K562 (cell line): ENCODE measurements at regions not wholly inside any gene's neighbourhood (a gene's known extent, or its start where the extent isn't known, plus 50 kb on each side); places are given as distances from the start of the nearest gene placed in this dataset.

Experiments used
- ATAC-seq: fragments of 200-7000 bp; cut with Tn5 transposase; 3 replicates; pipeline ENCODE4 v1.9.1; 2020; ENCODE audit warnings: moderate library complexity
- BruUV-seq: library from RNA; stranded (reverse); fragments of 400-500 nt; replicated peaks from 2 replicates; lab custom pipeline; 2021; lab: Mats Ljungman, UMichigan
- CTCF ChIA-PET: fragments of 300-600 bp; formaldehyde crosslinking; extraction: SDS; loops from one replicate; lab custom pipeline; 2021; ENCODE audit warnings: low intra/inter-chr PET ratio; lab: Yijun Ruan, JAX
- POLR2A ChIA-PET: fragments of 300-600, 350-650 bp; sonication (Branson Sonifier 250); formaldehyde crosslinking; extraction: SDS; loops from one replicate; lab custom pipeline; 2021; ENCODE audit warnings: antibody characterized with exemption, inconsistent platforms; lab: Yijun Ruan, JAX
- DNase-seq, 4 experiments: peaks; one replicate each; pipeline versions ENCODE4 v3.0.0 to v3.0.0-alpha.2; 2011 to 2018; ENCODE audit warnings: low spot score in 3 of 4, mixed read lengths in 3 of 4; ENCODE audit errors: extremely low read depth in 1 of 4
- FAIRE-seq: peaks from 2 replicates; lab custom pipeline; 2011; peaks lifted over from hg19 to GRCh38; lab: Jason Lieb, UNC
- H2AFZ ChIP-seq: 2 replicates; pipeline ENCODE4 v1.6.0; 2011; ENCODE audit warnings: low read depth, low read length, control low read depth, inconsistent platforms
- H3K27ac ChIP-seq: fragments of 200-600 bp; 3 replicates; pipeline ENCODE4 v1.8.0; 2011; ENCODE audit warnings: low read depth, mild to moderate bottlenecking, control low read depth, inconsistent platforms, low read length, moderate library complexity, mixed read lengths; ENCODE audit errors: extremely low read depth
- H3K27me3 ChIP-seq, 2 experiments: fragments of 300-600 bp in 1 of 2; 2 replicates in 1 of 2; 3 replicates in 1 of 2; pipeline versions ENCODE4 v1.6.0 to v1.8.0; 2011; ENCODE audit warnings: inconsistent platforms in 2 of 2, low read length in 2 of 2, mild to moderate bottlenecking in 1 of 2, mixed read lengths in 1 of 2, moderate library complexity in 1 of 2; ENCODE audit not compliant: control insufficient read depth in 2 of 2, insufficient read depth in 2 of 2
- H3K36me3 ChIP-seq: fragments of 300-600 bp; 3 replicates; pipeline ENCODE4 v1.8.0; 2011; ENCODE audit warnings: mild to moderate bottlenecking, low read length, inconsistent platforms; ENCODE audit not compliant: control insufficient read depth, insufficient read depth
- H3K4me1 ChIP-seq, 2 experiments: fragments of 200-600 bp in 1 of 2; replicated peaks in 1 of 2; 2 replicates in 1 of 2; 3 replicates in 1 of 2; pipeline versions ENCODE4 v1.5.1 to v1.8.0; 2011; ENCODE audit warnings: inconsistent platforms in 2 of 2, low read length in 2 of 2, mild to moderate bottlenecking in 1 of 2, mixed read lengths in 1 of 2, moderate library complexity in 1 of 2; ENCODE audit not compliant: control insufficient read depth in 2 of 2, insufficient read depth in 2 of 2
- H3K4me2 ChIP-seq: 2 replicates; pipeline ENCODE4 v1.6.1; 2011; ENCODE audit warnings: low read length, control low read depth, inconsistent platforms, mixed read lengths; ENCODE audit not compliant: insufficient read depth
- H3K4me3 ChIP-seq: fragments of 200-600 bp; sonication (generic), shearing (Covaris generic); 2 replicates; pipeline ENCODE4 v1.5.1; 2016; ENCODE audit warnings: control low read depth, inconsistent platforms
- H3K79me2 ChIP-seq: fragments of 200-600 bp; 3 replicates; pipeline ENCODE4 v1.8.0; 2011; ENCODE audit warnings: low read length, inconsistent platforms; ENCODE audit not compliant: control insufficient read depth, insufficient read depth
- H3K9ac ChIP-seq, 2 experiments: 2 replicates each; pipeline versions ENCODE4 v1.6.0 to v1.6.1; 2011; ENCODE audit warnings: low read depth in 2 of 2, low read length in 2 of 2, control low read depth in 1 of 2, inconsistent platforms in 1 of 2, mild to moderate bottlenecking in 1 of 2, mixed read lengths in 1 of 2; ENCODE audit not compliant: insufficient read depth in 1 of 2
- H3K9me1 ChIP-seq: one replicate; pipeline ENCODE4 v1.6.0; 2011; ENCODE audit warnings: inconsistent platforms, mild to moderate bottlenecking, low read length, moderate library complexity; ENCODE audit not compliant: control insufficient read depth, insufficient read depth
- H3K9me3 ChIP-seq: replicated peaks from 2 replicates; pipeline ENCODE4 v1.5.1; 2011; ENCODE audit warnings: low read depth, low read length, inconsistent platforms; ENCODE audit not compliant: control insufficient read depth, insufficient read depth
- H4K20me1 ChIP-seq: replicated peaks from 2 replicates; pipeline ENCODE4 v1.6.1; 2011; ENCODE audit warnings: low read length, inconsistent platforms, mixed read lengths; ENCODE audit not compliant: control insufficient read depth, insufficient read depth
- ATF4 ChIP-seq: fragments of 450-650 bp; formaldehyde crosslinking; IDR thresholded peaks from 2 replicates; pipeline ENCODE4 v1.4.0; 2022; ENCODE audit warnings: mild to moderate bottlenecking, moderate library complexity
- BDP1 ChIP-seq: IDR thresholded peaks from 3 replicates; pipeline ENCODE4 v1.6.1; 2011; ENCODE audit not compliant: insufficient read length, insufficient read depth
- CREBBP ChIP-seq: IDR thresholded peaks from one replicate; pipeline ENCODE4 v1.6.1; 2012; ENCODE audit warnings: low read depth, mild to moderate bottlenecking, control low read depth, inconsistent platforms, low read length
- EP300 ChIP-seq: IDR thresholded peaks from 2 replicates; pipeline ENCODE4 v1.6.1; 2012; ENCODE audit warnings: low read length, improper control_type of control experiment
- ETS2 ChIP-seq: IDR thresholded peaks from 2 replicates; pipeline ENCODE4 v1.6.1; 2016; ENCODE audit warnings: borderline replicate concordance, missing genetic modification characterization, mild to moderate bottlenecking, moderate library complexity, missing compliant biosample characterization; ENCODE audit not compliant: poor library complexity, severe bottlenecking
- FOXJ2 ChIP-seq: fragments of 200-800 bp; sonication (Bioruptor generic); IDR thresholded peaks from 2 replicates; pipeline ENCODE4 v1.6.1; 2016; ENCODE audit warnings: missing genetic modification characterization, missing compliant biosample characterization
- ID3 ChIP-seq, 2 experiments: fragments of 250-450 bp in 1 of 2; fragments of 450-650 bp in 1 of 2; sonication (Bioruptor Pico) in 1 of 2; IDR thresholded peaks; 2 replicates each; pipeline versions ENCODE4 v1.6.1 to v1.8.0; 2016 to 2021; ENCODE audit warnings: mild to moderate bottlenecking in 2 of 2, moderate library complexity in 2 of 2, missing compliant biosample characterization in 1 of 2, missing genetic modification characterization in 1 of 2
- ILF3 ChIP-seq: fragments of 450-650 bp; IDR thresholded peaks from 2 replicates; pipeline ENCODE4 v1.6.1; 2018; ENCODE audit warnings: antibody characterized with exemption, mild to moderate bottlenecking, moderate library complexity, borderline replicate concordance
- NCOA1 ChIP-seq: fragments of 450-650 bp; IDR thresholded peaks from 2 replicates; pipeline ENCODE4 v1.6.1; 2016; ENCODE audit warnings: low read depth
- TAL1 ChIP-seq: fragments of 450-650 bp; IDR thresholded peaks from 2 replicates; pipeline ENCODE4 v1.6.1; 2016; ENCODE audit warnings: mild to moderate bottlenecking
- TRIM28 ChIP-seq: fragments of 450-650 bp; IDR thresholded peaks from 2 replicates; pipeline ENCODE4 v1.6.1; 2017
- ZNF224 ChIP-seq: sonication (generic); formaldehyde crosslinking; IDR thresholded peaks from 2 replicates; pipeline ENCODE4 v1.8.0; 2022; ENCODE audit warnings: mild to moderate bottlenecking, missing genetic modification reagents
- WGBS: fragments of 100-300 bp; shearing (Covaris generic); methylation state at CpG from one replicate; pipeline ENCODE4 v1.1.6; 2016; ENCODE audit warnings: low coverage, mixed read lengths; ENCODE audit not compliant: insufficient coverage; ENCODE audit errors: missing lambda C conversion rate; 5-methylcytosine and 5-hydroxymethylcytosine counted together
- in situ Hi-C: fragments of 300-500 bp; cut with MboI; formaldehyde crosslinking; loops from 4 replicates; pipeline ENCODE4 v1.15.0; 2018; ENCODE audit warnings: inconsistent platforms, mixed read lengths
- intact Hi-C: fragments of 100-400 bp; cut with micrococcal nuclease; formaldehyde crosslinking; loops from 2 replicates; pipeline ENCODE4 v1.14.2; 2022
- TF ChIP-seq, protein P1 (sequence below): sonication (generic); formaldehyde crosslinking; IDR thresholded peaks from 2 replicates; pipeline ENCODE4 v1.8.0; 2022; ENCODE audit warnings: mild to moderate bottlenecking, low read depth, missing genetic modification reagents
- TF ChIP-seq, protein P2 (sequence below): sonication (generic); formaldehyde crosslinking; IDR thresholded peaks from 2 replicates; pipeline ENCODE4 v1.8.0; 2022; ENCODE audit warnings: missing genetic modification reagents, mild to moderate bottlenecking, borderline replicate concordance
- TF ChIP-seq, protein P3 (sequence below): fragments of 450-650 bp; conservative IDR thresholded peaks from 2 replicates; pipeline ENCODE4 v1.6.1; 2016; ENCODE audit warnings: missing genetic modification characterization, low read depth, mild to moderate bottlenecking, missing compliant biosample characterization, moderate library complexity

DNA sequence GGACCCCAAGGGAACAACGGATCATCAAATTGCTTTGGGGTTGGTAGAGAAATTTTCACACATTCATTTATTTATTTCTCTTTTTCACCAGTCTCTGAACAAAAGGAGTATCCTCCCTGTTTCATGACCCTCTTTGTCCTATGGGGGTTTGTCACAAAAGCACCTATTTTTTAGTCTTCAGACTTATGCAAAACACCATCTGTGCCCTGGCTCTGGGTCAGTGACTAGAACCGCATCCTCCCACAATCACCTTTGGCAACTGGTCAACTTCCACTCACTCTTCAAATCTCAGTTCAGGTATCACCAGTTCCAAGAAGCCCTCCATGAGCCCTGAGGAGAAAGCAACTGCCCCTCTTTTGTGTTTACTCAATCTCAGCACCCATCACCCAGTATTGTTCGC is 395.7 kb downstream of the CDK5RAP2 start:
- 0% methylated on average over 3 of the region's 3 CpGs for WGBS
- Histone ChIP-seq H3K27me3 (no peaks in the 10 kb centered on the region; a peak in 1 of 5 replicates), H3K36me3 (no peaks in the 10 kb centered on the region), H3K79me2 (no peaks in the 10 kb centered on the region), H2AFZ (no peak overlapping the region), H3K4me2 (no peak overlapping the region), H3K4me1 (no peaks in the 10 kb centered on the region), H3K27ac (no peak overlapping the region), H3K9me1 (no peaks in the 10 kb centered on the region), H3K4me3 (no peak overlapping the region), H4K20me1 (no peaks in the 10 kb centered on the region), H3K9ac (no peak overlapping the region), H3K9me3 (no peaks in the 10 kb centered on the region)
- ATAC-seq (no peak), FAIRE-seq (no peak), DNase-seq (no peak)
- in situ Hi-C loops, result no loop called here
- no peak for TF ChIP-seq TAL1
- no peak for TF ChIP-seq ETS2 (tag)
- TF ChIP-seq, protein P1, sequence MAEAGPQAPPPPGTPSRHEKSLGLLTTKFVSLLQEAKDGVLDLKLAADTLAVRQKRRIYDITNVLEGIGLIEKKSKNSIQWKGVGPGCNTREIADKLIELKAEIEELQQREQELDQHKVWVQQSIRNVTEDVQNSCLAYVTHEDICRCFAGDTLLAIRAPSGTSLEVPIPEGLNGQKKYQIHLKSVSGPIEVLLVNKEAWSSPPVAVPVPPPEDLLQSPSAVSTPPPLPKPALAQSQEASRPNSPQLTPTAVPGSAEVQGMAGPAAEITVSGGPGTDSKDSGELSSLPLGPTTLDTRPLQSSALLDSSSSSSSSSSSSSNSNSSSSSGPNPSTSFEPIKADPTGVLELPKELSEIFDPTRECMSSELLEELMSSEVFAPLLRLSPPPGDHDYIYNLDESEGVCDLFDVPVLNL (CRISPR knock-in tag), result no peak
- TF ChIP-seq FOXJ2 (tag), result no peak
- no peak for TF ChIP-seq ATF4 (CRISPR knock-in tag)
- no peak for TF ChIP-seq ILF3
- TF ChIP-seq TRIM28, result no peak
- TF ChIP-seq EP300, result no peak
- TF ChIP-seq ZNF224 (CRISPR knock-in tag), result no peak
- TF ChIP-seq CREBBP, result no peak
- TF ChIP-seq BDP1, result no peak
- no peak for TF ChIP-seq ID3 (CRISPR knock-in tag; IDR thresholded peaks at IDR 0.05)
- no peak for TF ChIP-seq ID3 (tag; IDR thresholded peaks at IDR 0.05)
- TF ChIP-seq NCOA1, result no peak
- TF ChIP-seq, protein P2, sequence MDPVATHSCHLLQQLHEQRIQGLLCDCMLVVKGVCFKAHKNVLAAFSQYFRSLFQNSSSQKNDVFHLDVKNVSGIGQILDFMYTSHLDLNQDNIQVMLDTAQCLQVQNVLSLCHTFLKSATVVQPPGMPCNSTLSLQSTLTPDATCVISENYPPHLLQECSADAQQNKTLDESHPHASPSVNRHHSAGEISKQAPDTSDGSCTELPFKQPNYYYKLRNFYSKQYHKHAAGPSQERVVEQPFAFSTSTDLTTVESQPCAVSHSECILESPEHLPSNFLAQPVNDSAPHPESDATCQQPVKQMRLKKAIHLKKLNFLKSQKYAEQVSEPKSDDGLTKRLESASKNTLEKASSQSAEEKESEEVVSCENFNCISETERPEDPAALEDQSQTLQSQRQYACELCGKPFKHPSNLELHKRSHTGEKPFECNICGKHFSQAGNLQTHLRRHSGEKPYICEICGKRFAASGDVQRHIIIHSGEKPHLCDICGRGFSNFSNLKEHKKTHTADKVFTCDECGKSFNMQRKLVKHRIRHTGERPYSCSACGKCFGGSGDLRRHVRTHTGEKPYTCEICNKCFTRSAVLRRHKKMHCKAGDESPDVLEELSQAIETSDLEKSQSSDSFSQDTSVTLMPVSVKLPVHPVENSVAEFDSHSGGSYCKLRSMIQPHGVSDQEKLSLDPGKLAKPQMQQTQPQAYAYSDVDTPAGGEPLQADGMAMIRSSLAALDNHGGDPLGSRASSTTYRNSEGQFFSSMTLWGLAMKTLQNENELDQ (CRISPR knock-in tag), result no peak
- TF ChIP-seq, protein P3, sequence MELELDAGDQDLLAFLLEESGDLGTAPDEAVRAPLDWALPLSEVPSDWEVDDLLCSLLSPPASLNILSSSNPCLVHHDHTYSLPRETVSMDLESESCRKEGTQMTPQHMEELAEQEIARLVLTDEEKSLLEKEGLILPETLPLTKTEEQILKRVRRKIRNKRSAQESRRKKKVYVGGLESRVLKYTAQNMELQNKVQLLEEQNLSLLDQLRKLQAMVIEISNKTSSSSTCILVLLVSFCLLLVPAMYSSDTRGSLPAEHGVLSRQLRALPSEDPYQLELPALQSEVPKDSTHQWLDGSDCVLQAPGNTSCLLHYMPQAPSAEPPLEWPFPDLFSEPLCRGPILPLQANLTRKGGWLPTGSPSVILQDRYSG, result no peak
- no TSS peak for BruUV-seq
- ChIA-PET POLR2A (no interaction called here), CTCF (no interaction called here)
- intact Hi-C loops, result no loop called here
